ENCODE measurements at regions not wholly inside any gene's neighbourhood (a gene's known extent, or its start where the extent isn't known, plus 50 kb on each side); places are given as distances from the start of the nearest gene placed in this dataset.

DNA sequence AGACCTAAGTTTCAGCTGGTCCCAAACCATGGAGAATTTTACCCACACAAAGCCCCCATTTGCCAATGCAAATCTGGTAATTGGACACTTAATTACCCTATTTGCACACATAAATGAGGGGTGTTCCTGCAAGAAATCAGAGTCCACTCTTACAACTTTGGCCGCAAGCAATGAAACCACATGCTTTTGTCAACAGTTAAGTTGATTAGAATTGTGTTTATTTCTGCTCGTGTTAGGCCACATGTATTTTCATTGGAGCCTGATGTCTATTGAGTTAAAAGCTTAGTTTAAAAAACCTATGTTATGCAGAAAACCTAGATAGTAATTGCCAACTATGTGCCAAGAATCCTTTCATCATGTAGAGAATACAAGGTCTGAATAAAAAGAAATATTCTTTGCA is 153.8 kb upstream of the CMC1 start:
- H3K27ac ChIP-seq = no peak overlapping the region
- TF ChIP-seq ZFX (IDR thresholded peaks at IDR 0.05) = no peak
- TF ChIP-seq, protein P1, sequence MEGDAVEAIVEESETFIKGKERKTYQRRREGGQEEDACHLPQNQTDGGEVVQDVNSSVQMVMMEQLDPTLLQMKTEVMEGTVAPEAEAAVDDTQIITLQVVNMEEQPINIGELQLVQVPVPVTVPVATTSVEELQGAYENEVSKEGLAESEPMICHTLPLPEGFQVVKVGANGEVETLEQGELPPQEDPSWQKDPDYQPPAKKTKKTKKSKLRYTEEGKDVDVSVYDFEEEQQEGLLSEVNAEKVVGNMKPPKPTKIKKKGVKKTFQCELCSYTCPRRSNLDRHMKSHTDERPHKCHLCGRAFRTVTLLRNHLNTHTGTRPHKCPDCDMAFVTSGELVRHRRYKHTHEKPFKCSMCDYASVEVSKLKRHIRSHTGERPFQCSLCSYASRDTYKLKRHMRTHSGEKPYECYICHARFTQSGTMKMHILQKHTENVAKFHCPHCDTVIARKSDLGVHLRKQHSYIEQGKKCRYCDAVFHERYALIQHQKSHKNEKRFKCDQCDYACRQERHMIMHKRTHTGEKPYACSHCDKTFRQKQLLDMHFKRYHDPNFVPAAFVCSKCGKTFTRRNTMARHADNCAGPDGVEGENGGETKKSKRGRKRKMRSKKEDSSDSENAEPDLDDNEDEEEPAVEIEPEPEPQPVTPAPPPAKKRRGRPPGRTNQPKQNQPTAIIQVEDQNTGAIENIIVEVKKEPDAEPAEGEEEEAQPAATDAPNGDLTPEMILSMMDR (conservative IDR thresholded peaks at IDR 0.05) = no peak

DNA sequence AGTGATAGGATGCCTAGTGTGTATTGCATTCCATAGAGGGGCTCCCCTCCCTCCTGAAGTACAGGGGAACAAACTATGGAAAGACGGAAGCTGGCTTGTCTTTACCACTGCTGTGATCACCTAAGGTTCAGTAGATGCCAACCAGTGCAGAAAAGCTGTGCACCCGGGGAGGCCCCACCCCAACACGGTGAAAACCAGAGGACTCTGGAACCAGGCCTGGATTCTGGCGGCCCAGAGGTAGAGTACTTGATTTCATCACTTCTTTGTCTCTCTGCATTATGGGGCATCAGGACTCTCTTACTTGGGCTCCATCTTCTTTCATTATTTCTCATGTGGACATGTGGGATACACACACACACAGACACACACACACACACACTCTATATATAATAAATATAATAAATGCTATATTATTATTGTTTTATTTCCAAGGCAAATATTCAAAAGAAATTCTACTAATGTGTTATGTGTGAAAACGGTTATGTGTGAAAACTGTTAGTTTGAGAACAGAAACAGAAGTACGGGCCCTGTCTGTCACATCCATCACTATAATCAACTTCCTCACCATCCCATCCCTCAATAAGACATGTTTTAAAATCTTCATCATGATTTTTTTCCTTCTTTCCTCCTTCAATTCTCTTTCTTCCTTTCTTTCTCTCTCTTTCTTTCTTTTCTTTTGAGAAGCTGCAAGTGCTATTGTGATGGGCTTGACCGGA is 152.4 kb upstream of the CMC1 start:
- no peak overlapping the region for H3K27ac ChIP-seq
- TF ChIP-seq ZFX (IDR thresholded peaks at IDR 0.05) = no peak
- TF ChIP-seq, protein P1 (conservative IDR thresholded peaks at IDR 0.05) = no peak

DNA sequence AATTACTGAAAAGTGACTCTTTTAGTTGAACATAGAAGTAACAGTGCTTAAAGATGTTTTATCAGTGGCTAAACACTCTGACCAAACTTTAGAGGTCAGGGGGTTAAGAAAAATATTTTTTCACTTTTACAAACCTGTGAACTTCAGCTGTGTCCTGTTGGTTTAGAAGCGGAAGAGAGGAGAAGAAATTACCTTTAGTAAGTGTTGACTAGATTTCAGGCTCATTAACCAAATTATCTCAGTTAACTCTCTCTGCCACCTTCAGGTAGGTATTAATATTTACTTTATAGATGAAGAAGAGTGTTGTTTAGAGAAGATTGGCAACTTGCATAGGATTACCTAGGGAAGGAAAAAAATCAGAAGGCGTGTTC is 151.9 kb upstream of the CMC1 start:
- H3K27ac ChIP-seq = no peak overlapping the region
- no peak for TF ChIP-seq ZFX (IDR thresholded peaks at IDR 0.05)
- TF ChIP-seq, protein P1 (conservative IDR thresholded peaks at IDR 0.05) = no peak; the same call in 1 of the 2 replicates

DNA sequence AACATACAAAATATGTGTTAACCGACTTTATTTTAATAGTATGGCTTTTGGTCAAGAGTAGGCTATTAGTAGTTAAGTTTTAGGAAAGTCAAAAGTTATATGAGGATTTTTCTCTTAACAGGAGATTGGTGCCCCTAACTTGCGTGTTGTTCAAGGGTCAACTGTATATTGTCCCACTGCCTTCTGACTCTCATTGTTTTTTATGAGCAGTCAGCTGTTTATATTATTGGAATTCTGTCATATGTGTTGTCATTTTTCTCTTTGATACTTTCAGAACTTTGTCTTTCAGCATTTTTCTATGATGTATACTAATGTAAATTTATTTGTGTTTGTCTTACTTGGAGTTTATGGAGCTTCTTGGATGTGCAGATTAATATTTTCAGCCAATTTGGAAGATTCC is 142.1 kb upstream of the CMC1 start:
- TF ChIP-seq ZFX (IDR thresholded peaks at IDR 0.05) = no peak
- TF ChIP-seq, protein P1 (conservative IDR thresholded peaks at IDR 0.05) = no peak
- H3K27ac ChIP-seq = no peak overlapping the region

DNA sequence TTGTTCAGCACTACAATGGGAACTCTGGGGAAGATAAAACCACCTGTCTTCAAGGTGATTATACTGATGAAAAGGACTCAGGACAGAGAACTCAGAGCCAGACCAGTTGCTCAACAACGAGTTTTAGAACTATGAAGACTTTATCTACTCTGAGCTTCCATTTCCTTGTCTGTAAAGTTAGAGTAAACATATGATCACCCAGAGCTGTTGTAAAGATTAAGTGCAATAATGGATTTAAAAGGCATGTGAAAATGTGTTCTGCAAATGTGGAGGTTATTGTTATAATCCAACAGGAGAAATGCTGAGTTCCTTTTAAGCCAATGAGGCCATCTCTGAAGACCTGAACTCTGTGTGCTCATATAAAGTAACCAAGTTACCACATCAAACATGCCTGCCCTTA is 139.7 kb upstream of the CMC1 start:
- H3K27ac ChIP-seq = no peak overlapping the region
- no peak for TF ChIP-seq ZFX (IDR thresholded peaks at IDR 0.05)
- TF ChIP-seq, protein P1 (conservative IDR thresholded peaks at IDR 0.05) = no peak

DNA sequence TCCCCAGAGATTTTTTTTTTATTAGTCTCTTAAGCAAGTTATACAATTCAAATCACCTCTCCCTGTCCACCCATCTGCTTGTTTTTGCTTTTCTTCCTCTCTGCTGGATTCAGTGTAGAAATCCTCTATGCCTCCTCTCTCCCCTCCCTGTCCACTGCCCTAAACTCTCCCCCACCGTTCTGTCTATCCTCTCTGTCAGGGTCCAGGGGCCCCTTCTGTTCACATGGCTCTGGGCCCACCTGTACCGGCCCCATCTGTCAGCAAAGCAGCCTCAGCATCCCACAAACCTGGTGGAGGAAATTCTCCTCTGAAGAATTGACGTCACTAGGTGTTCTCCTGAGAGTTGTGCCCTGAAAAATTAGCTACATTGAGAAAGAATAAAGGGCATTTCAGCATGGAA is 137.6 kb upstream of the CMC1 start:
- no peak for TF ChIP-seq ZFX (IDR thresholded peaks at IDR 0.05)
- TF ChIP-seq, protein P1 (conservative IDR thresholded peaks at IDR 0.05) = no peak
- no peak overlapping the region for H3K27ac ChIP-seq

DNA sequence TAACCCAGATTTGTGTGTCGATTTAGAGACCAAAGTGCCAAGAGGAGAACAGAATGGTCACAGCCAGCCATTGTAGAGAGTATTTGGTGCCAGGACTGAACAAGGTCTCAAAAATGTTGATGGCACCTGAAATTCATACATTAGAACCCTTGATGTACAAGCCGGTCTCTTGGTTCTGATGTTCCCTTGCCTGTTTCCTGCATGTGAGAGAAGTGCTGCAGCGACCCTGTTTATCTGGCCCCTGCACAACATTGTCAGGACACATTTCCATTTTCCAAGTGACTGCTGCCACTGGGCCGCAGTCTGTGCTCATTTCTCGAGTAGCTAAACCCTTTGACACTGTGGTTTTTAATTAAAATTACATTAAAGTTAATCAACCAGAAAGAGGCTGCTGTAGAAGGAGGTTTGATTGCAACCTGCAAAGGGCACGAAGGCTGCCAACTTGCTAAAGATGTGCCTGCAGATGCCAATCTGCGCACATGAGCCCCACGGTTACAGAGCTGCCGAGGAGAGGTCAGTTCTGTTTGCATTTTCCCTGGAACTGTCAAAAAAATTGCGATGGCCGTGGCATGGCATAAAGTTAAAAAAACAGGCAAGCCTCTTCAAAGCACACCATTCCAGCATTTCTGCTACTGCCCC is 136.4 kb upstream of the CMC1 start:
- no peak for TF ChIP-seq ZFX (IDR thresholded peaks at IDR 0.05)
- TF ChIP-seq, protein P1 (conservative IDR thresholded peaks at IDR 0.05) = no peak
- H3K27ac ChIP-seq = no peak overlapping the region

Measured in C4-2B (cell line).